ENCODE measurements at regions not wholly inside any gene's neighbourhood (a gene's known extent, or its start where the extent isn't known, plus 50 kb on each side); places are given as distances from the start of the nearest gene placed in this dataset.
"Not testable (repeated sequence)": the region's sequence is repeated elsewhere in the genome, so short reads cannot be mapped to it uniquely, and the experiment has no call there.

DNA sequence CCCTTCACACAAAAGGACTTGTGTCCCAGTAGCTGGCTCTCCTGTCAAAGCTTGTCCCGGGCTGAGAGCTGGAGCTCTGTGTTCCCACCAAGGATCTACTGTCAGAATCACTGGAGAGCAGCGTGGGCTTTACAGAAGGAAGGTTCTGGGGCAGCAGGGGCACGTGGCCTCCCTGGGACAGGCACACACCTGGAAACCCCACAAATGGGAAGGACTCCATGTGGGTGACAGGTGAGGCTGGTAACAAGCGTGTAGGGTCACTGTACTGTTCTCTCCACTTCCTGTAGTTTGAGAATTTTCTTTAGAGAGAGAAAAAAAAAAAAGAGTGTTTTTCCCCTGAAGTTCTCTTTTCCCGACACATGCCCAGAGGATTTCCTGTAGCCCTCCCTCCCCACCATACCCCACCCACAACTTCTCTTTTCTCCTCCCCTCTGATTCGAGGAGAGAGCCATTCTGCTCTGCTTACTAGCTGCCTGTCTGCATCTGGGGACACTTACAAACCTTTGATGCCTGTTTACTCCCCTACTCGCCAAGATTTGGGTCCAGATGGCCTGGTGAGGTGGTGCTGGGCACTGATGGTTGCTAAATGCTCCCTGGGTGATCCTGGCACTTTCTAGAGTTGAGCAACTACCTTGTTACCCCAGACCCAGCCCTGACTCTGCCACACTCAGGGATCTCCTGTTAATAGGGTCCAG, 84.1 kb upstream of the SIRPA start:
- no peak for DNase-seq (ENCODE audit: low read depth, low spot score)

DNA sequence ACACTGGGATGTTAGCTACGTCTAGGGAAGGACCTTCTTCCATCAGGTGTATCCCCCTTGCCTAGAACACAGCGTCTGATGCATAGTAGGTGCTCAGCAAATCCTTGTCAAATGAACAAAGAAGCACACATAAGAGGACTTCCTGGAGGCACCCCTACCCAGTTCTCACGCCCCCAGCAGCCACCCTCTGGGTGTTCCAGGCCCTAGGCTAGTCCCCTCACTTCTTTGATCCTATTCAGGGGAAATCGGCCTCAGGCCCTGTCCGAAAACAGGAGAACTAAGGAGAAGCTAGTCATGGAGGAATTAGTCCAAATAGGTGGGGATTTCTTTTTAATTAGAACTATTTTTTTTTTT, 84.7 kb upstream of the SIRPA start:
- no peak for DNase-seq (ENCODE audit: low read depth, low spot score)

DNA sequence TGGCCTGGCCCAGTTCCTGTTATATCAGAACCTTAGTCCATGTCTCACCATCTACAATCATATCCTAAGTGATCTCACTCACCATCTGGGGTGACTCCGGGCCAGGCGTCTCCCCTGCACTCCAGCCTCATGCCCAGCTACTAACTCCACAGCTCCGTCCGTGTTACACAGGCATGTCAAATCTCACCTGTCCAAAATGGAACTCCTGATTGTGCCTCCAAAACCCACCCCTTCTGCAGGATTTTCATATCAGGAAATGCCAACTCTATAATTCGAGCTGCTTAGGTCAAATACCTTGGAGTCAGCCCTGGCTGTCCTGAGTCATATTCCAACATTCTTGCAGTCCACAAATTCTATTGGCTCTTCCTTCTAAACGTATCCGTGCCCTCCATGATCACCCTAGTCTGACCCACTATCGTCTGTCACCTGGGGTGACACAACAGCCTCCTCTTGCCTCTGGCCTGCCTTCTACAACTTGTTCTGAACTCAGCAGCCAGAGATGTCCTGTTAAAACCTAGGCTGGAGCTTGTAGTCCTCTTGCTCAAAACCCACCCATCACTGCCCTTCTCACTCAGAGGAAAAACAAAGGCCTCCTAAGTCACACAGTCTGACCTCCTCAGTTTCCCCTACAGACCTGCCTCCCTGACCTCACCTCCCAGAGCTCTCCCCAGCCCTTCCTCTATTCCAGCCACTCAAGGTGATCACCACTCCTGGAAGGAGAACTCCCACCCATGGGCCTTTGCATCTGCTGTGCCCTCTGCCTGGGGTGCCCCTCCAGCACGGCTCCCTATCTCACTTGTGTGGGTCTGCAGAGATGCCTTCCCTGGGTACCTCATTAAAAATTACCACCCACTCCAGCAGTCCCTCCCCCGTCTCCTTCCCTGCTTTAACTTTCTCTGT, 85.3 kb upstream of the SIRPA start:
- DNase-seq (ENCODE audit: low read depth, low spot score): no peak

DNA sequence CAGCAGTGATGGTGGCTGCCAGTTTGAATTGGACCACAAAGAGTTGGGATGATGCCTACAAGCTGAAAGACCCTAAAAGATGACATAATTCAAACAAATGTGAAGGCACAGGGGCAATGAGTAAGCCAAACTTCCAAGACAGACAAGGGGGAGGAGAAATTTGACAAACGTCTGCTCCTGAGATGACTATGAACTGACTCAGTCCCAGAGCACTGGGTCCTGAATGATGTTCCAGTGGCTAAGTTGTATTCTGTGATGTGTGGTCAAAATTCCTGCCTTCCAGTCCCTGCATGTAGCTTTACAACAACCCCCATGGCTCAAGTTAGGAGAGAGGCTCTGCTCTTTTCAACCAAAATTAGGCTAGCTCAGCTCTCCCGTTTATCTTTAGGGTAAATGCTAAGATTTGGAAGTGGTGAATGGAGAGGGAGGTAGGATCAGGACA, 86.1 kb upstream of the SIRPA start:
- no peak for DNase-seq (ENCODE audit: low read depth, low spot score)

DNA sequence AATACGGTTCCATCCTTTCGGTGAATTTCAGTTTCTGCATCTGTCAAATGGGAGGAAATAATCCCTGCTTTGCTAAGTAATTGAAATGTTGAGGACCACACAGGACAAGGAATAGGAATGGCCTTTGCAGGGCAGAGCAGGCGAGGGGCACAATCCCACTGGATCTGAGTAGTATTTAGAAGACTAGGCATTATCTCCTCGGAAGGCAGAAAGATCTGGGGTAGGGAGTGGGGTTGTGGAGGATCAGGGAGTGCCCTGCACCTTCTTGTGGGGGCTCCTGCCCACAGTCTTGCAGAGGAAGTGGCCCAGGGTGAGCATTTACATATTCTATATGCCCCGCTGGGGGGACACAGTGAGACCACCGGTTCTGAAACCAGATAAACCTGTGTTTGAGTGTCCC, 87.1 kb upstream of the SIRPA start:
- no peak for DNase-seq (ENCODE audit: low read depth, low spot score)

DNA sequence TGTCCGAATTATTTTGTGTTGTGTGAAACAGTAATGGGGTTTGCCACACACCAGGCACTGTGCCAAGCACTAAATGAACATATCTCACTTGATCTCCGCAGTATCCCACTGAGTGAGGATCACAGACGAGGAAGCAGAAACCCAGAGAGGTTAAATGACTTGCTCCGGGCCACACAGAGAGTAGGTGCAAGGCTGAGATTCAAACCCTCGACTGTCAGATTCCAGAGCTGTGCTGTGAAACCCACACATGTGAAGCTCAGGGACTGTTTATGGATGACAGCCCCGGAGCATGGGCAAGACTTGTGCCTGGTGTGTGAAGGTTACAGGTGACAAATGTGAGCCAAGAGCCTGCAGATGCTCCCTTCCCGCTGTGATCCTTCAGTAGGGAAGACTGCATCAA, 87.8 kb upstream of the SIRPA start:
- DNase-seq (ENCODE audit: low read depth, low spot score): no peak

DNA sequence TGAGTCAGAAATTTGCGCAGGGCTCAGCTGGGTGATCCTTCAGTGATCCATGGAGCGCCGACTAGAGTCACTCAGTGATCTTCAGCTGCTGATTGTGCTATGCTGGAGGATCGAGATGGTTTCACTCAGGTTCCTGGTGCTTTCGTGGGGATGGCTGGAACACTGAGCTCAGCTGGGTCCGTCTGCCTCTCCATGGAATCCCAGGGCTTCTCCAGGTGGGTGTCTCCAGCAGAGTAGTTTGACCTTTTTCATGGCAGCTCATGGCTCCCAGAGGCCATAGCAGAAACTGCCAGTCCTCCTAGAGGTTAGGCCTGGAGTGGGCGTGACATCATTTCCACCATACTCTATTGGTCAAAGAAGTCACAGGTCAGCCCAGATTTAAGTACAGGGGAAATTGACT, 88.8 kb upstream of the SIRPA start:
- no peak for DNase-seq (ENCODE audit: low read depth, low spot score)

DNA sequence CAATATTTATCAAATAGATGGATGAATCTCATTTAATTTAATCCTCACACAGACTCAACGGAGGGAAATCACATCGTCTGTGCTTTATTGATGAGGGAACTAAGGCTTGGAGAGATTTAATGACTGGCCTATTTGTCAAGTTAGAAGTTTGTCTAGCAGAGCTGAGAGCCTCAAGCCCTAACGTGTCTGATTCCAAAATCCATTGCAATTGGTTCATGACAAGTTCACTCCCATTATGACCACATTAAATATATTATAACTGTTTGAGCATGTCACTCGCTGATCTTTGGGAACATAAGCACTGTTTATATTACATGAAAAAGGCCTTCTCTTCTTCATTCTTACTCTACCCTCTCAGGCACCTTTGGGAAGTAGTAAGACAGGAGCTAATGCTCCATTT, 89.4 kb upstream of the SIRPA start:
- no peak for DNase-seq (ENCODE audit: low read depth, low spot score)

DNA sequence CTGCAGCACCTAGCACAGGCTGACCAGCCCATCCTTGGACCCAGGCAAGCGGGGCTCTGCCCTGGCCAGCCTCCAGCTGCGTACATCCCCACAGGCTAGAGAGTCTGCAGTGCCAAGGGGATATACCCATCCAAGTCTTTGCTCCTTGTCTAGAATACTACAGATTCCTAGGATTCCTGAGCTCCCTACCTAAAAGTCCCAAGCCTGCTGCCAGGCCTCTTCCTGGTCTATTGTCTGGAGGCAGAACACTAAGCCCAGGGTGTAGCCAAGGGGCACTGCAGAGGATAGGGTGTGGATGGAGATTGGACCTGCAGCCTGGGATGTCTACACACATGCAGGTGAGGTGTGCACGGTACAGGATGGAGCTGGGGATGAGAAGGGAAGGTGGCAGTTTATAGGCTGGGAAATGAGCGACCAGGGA, 90.0 kb upstream of the SIRPA start:
- no peak for DNase-seq (ENCODE audit: low read depth, low spot score)

DNA sequence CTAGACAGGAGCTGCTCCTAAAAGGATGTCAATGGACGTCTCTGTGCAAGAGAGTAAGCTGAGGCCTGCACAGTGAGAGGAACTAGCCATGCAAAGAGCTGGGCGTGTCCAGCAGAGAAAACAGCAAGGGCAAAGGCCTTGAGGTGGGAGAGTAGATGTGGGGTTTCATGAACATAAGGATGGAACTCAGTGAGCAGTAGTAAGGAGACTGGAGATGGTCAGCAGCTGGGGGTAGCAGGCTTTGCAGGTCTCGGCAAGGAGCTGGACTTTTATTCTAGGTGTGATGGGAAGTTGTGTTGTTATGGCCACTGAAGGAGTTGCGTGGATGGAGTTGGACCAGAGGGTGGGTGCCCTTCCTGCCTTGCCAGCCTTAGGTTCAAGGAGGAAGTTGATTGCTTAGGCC, 90.7 kb upstream of the SIRPA start:
- no peak for DNase-seq (ENCODE audit: low read depth, low spot score)

DNA sequence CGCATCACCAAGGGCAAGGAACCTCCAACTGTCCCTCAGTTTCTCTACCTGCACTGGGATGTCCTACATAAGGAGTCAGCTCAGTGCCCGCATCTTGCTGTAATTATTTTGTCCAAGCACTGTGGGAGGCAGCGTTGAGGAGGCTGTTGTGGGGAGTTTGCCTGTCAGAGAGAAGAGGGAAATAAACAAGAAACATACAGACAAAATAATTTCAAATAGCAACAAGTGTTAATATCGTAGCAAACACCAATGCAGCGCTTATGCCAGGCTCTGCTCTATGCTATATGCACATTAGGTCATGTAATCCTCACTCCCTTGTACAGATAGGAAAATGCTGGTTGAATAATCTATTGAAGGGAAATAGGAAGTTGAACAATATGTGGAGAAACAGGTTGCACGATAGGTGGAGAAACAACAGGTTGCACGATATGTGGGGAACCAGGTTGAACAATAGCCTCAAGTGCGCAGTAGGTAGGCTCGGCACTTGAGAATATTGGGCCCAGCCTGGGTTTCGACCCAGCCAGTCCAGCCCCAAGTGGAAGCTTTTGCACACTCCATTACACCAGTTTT, 91.2 kb upstream of the SIRPA start:
- no peak for DNase-seq (ENCODE audit: low read depth, low spot score)

DNA sequence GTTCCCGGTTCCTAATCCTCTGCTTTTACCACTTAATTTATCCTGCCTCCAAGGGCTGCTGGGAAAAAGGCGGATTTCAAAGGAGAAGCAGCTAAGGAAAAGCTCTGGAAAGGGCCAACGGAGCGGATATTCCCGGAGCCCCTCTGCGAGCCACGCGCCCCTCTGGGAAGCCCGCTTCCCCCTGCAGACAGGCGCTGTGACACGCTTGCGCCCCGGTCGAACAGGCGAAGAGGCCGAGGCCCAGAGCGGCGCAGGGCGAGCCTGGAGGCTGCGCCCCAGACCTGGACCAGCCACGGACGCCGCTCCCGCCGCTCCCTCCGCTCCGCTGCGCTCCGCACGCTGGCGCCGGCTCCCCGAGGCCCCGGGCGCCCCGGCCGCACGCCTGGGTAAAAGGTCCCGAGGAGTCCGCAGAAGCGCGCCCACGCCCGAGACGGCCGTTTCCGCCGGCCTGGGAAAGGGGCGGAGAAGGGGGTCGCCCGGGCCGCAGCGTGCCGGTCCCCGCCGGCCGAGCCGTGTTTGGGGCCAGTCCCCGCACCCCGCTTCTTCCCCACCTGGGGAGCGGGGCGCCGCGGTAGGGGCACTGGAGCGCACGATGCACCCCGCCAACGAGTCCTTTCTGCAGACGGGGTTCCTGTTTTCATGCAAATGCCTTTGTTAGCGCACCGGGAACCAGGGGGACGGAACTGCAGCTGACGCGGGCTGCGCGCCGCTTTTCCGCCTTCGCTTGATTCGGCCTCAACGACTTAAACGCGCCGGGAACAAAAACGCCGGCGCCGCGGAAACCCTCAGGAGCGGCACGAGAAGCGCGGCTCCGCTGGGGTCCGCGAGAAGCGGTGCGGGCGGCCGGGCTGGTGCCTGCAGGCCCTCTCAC, 91.9 kb upstream of the SIRPA start:
- DNase-seq (ENCODE audit: low read depth, low spot score): no peak

DNA sequence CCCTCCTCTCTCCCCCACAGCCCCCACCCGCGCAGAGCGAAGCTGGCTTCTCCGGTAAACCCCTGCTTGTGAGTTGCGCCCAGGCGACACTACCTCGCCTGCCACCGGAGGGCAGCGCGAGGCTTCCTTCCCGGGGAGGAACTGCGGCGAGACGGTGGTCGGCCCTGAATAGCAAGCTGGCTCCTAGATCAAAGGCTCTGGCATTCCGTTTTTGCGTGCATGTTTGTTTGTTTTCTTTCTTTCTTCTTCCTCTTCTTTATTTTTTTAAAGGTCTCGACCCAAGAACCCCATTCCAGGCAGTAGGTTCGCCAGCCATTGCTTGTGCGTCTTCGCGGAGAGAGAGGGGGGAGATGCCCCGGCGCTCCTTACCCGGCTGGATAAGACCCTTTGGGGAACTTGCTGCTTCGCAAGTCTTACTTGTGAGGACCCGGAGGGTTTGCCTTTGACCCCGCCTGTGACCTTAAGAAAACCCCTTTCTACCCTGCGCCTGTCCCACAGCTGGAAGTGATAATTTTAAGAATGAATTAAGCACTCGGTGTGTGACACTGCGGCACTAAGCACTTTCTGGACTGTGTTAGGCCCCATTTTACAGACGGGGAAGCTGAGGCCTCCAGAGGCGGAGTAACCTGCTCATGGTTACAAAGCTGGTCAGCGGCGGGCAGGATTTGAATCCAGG, 92.7 kb upstream of the SIRPA start:
- DNase-seq (ENCODE audit: low read depth, low spot score): no peak

DNA sequence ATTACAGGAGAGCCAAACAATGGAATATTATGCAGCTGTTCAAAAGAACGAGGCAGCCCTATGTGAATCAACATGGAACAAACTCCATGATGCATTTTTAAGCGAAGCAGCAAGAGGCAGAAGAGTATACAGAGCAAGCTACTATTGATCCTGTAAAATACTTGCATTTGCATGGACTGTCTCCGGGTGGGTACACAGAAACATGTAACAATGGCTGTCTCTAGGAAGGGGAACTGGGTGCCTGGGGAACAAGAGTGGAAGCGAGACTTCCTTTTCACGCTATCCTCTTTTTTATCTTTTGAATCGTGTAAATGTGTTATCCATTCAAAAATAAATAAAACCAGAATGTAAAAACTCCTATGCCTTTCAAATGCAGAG, 93.3 kb upstream of the SIRPA start:
- no peak for DNase-seq (ENCODE audit: low read depth, low spot score)

DNA sequence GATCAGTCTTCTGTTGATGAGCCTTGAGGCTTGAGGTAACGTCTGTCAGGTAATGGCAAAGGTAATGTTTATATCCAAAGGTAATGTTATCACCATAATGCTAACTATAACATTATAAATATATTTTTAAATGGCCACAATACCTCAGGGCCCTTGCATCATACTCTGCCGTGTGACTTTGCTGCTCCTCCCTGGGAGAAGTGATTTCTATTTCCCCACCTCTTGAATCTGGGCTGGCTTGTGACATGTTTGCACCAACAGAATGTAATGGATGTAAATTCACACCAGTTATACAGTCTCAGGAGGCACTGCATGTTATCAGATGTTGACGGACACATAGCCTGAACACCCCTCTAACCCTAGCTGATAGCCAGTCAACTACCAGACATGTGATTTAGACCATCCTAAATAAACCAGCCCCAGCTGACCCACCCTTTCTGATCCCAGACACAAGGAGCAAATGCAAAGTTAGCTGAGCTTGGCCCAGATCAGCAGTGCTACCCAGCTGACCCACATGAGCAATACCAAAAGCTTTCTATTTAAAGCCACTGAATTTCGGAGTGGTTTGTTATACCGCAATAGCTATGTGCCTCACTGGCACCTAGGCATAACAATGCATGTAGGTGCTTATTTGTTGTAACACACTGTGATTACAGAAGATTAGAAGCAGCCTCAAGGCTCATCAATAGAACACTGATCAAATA, 93.8 kb upstream of the SIRPA start:
- no peak for DNase-seq (ENCODE audit: low read depth, low spot score)

DNA sequence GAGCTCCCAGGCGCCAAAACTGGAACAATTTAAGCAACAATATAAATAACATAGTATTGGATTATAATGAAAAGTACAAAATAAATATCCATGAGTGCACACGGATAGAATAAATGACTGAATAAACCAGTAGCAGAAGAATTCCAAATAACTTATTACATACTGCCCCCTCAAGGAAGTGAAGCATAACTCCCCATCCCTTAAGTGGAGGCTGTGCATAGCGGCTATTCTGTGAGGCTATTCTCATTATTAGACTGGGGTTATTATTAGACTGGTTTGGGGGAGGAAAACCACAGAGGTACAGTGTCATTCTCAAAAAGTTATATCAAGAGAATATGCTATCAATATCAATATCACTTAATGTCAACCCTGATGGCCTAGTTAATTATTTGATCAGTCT, 94.4 kb upstream of the SIRPA start:
- no peak for DNase-seq (ENCODE audit: low read depth, low spot score)

DNA sequence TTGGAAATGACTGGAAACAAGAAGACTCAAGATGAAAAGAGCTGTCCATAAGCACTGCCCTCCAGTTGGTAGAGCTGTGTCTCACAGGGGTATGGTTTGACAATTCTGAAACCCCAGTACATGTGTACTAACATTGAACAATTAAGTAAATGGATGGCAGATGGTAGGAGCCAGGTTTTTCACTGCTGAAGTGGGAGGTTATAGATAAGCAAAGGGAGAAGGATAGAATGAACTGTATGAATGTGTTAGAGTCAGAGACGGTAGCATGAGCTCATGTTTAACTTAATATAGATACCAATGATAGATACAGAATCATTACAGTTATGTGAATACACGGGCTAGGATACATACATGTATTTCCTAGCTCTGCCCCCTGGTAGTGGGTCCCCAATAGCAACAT, 95.0 kb upstream of the SIRPA start:
- DNase-seq (ENCODE audit: low read depth, low spot score): no peak

DNA sequence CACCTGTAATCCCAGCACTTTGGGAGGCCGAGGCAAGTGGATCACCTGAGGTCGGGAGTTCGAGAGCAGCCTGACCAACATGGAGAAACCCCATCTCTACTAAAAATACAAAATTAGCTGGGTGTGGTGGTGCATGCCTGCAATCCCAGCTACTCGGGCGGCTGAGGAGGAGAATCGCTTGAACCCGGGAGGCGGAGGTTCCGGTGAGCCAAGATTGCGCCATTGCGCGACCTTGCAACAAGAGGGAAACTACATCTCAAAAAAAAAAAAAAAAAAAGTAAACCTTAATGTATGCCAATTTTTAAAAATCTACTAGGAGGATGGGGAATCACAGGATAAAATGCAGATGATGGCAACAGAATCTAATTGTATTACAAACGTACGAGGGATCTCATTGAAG, 95.5 kb upstream of the SIRPA start:
- DNase-seq (ENCODE audit: low read depth, low spot score): not testable (repeated sequence)

DNA sequence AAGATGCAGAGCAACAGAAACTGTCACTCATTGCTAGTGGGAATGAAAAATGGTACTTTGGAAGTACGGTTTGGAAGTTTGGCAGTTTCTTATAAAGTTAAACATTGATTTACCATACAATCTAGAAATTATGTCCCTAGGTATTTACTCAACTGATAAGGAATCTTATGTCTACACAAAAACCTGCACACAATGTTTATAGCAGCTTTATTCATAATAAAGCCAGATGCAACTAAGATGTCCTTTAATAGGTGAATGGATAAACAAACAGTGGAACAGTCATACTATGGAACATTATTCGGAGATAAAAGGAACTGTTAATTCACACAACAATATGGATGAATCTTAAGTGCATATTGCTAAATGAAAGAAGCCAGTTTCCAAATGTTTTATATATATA, 96.2 kb upstream of the SIRPA start:
- no peak for DNase-seq (ENCODE audit: low read depth, low spot score)

DNA sequence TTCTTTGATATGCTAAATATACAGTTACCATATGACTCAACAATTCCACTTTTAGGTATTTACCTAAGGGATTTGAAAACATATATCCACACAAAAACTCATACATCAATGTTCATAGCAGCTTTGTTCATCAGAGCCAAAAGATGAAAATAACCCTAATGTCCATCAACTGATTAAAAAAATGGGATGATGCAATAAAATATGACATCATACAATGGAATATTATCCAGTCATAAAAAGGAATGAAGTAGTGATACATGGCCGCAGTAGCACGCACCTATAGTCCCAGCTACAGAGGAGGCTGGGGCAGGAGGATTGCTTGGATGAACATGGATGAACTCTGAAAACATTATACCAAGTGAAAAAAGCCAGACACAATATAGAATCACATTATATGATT, 101.4 kb upstream of the SIRPA start:
- no peak for DNase-seq (ENCODE audit: low read depth, low spot score)

DNA sequence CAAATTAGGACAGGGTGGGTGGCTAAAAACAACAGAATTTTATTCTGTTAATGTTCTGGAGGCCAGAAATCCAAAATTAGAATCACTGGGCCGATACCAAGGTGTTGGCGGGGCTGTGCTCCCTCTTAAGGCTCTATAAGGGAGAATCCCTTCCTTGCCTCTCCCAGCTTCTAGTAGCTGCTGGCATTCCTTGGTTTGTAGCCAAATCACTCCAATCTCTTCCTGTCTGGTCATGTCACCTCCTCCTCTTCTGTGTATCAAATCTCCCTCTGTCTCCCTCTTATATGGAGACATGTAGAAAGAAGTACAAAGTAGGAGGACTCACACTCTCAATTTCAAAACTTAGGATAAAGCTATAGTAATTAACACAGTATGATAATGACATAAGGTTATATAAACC, 102.9 kb upstream of the SIRPA start:
- no peak for DNase-seq (ENCODE audit: low read depth, low spot score)
